Thymus (tissue), 11 donors: ENCODE measurements at regions not wholly inside any gene's neighbourhood (a gene's known extent, or its start where the extent isn't known, plus 50 kb on each side); places are given as distances from the start of the nearest gene placed in this dataset.
"Not testable (repeated sequence)": the region's sequence is repeated elsewhere in the genome, so short reads cannot be mapped to it uniquely, and the experiment has no call there.

ENCODE experiments used
- DNase-seq, 9 donors: peaks; one replicate each; pipeline ENCODE4 v3.0.0-alpha.2; 2013; ENCODE audit warnings: low spot score in 9 of 9, low read depth in 6 of 9, missing footprints in 1 of 9
- H3K27ac ChIP-seq, 2 donors: one replicate each; pipeline ENCODE4 v1.5.1; 2013; ENCODE audit warnings: control low read depth in 1 of 2, low read depth in 1 of 2, low read length in 1 of 2, mild to moderate bottlenecking in 1 of 2, moderate library complexity in 1 of 2
- H3K27me3 ChIP-seq, 2 donors: one replicate each; pipeline ENCODE4 v1.5.1; 2013; ENCODE audit warnings: low read length in 1 of 2; ENCODE audit not compliant: control insufficient read depth in 2 of 2, insufficient read depth in 1 of 2
- H3K36me3 ChIP-seq, 2 donors: one replicate each; pipeline ENCODE4 v1.5.1; 2013; ENCODE audit warnings: low read length in 1 of 2, mild to moderate bottlenecking in 1 of 2, moderate library complexity in 1 of 2; ENCODE audit not compliant: control insufficient read depth in 2 of 2, insufficient read depth in 2 of 2
- H3K4me1 ChIP-seq, 2 donors: one replicate each; pipeline ENCODE4 v1.5.1; 2013; ENCODE audit warnings: low read length in 2 of 2; ENCODE audit not compliant: control insufficient read depth in 2 of 2, insufficient read depth in 2 of 2
- H3K4me3 ChIP-seq, 2 donors: one replicate each; pipeline ENCODE4 v1.5.1; 2013; ENCODE audit warnings: low read length in 2 of 2, control low read depth in 1 of 2, mild to moderate bottlenecking in 1 of 2
- H3K9me3 ChIP-seq, 2 donors: one replicate each; pipeline ENCODE4 v1.5.1; 2013; ENCODE audit warnings: low read length in 1 of 2, mild to moderate bottlenecking in 1 of 2; ENCODE audit not compliant: control insufficient read depth in 2 of 2, insufficient read depth in 1 of 2
- WGBS: extraction: QIAGEN DNeasy Blood & Tissue Kit; methylation state at CpG from one replicate; pipeline ENCODE4 v1.1.7; 2013; 5-methylcytosine and 5-hydroxymethylcytosine counted together
- donor health status: healthy.

GRCh38 chr14:38547961-38548490, 292.1 kb upstream of the CLEC14A start:
- Histone ChIP-seq H3K27ac (no peak overlapping the region), H3K4me1 (no peaks in the 10 kb centered on the region), H3K27me3 (no peaks in the 10 kb centered on the region), H3K9me3 (no peaks in the 10 kb centered on the region), H3K4me3 (no peak overlapping the region), H3K36me3 (no peaks in the 10 kb centered on the region)
- no peak for DNase-seq
- WGBS, result 81% methylated on average over 2 of the region's 2 CpGs

- no peak for DNase-seq
- no peaks in the 10 kb centered on the region for H3K27me3 ChIP-seq
- WGBS, result 81% methylated on average over 2 of the region's 2 CpGs
- no peaks in the 10 kb centered on the region for H3K36me3 ChIP-seq
- H3K9me3 ChIP-seq, result no peaks in the 10 kb centered on the region
- H3K27ac ChIP-seq, result no peak overlapping the region
- no peaks in the 10 kb centered on the region for H3K4me1 ChIP-seq
- H3K4me3 ChIP-seq, result no peak overlapping the region
Measured at GRCh38 chr14:38546932-38547551, 291.1 kb upstream of the CLEC14A start.

- no peak for DNase-seq
- Histone ChIP-seq H3K4me3 (no peak overlapping the region), H3K36me3 (no peaks in the 10 kb centered on the region), H3K4me1 (no peaks in the 10 kb centered on the region), H3K27ac (no peak overlapping the region), H3K27me3 (no peaks in the 10 kb centered on the region), H3K9me3 (no peaks in the 10 kb centered on the region)
- WGBS, result 93% methylated on average over 2 of the region's 2 CpGs
Measured at GRCh38 chr14:38544776-38545175, 288.9 kb upstream of the CLEC14A start.

- not testable (repeated sequence) for H3K4me1 ChIP-seq, H3K36me3 ChIP-seq, H3K27ac ChIP-seq, H3K9me3 ChIP-seq, H3K4me3 ChIP-seq, H3K27me3 ChIP-seq, DNase-seq
- WGBS, result 97% methylated on average over 5 of the region's 5 CpGs
Measured at GRCh38 chr14:38543851-38544250, 288.0 kb upstream of the CLEC14A start.

- WGBS, result 89% methylated on average over 5 of the region's 5 CpGs
- H3K4me1 ChIP-seq, result not testable (repeated sequence)
Measured at GRCh38 chr14:38538053-38538452, 282.2 kb upstream of the CLEC14A start.

GRCh38 chr14:38536376-38537038, 280.6 kb upstream of the CLEC14A start:
- Histone ChIP-seq H3K27me3 (no peaks in the 10 kb centered on the region), H3K9me3 (no peaks in the 10 kb centered on the region), H3K27ac (no peak overlapping the region), H3K4me1 (no peaks in the 10 kb centered on the region), H3K36me3 (no peaks in the 10 kb centered on the region), H3K4me3 (no peak overlapping the region)
- DNase-seq, result no peak
- WGBS, result 89% methylated on average over 4 of the region's 4 CpGs

More at GRCh38 chr14:38538053-38538452, 282.2 kb upstream of the CLEC14A start:
- not testable (repeated sequence) for H3K9me3 ChIP-seq, H3K4me3 ChIP-seq, H3K27ac ChIP-seq, DNase-seq, H3K36me3 ChIP-seq, H3K27me3 ChIP-seq

GRCh38 chr14:38528582-38528981, 272.7 kb upstream of the CLEC14A start:
- no peak for DNase-seq
- Histone ChIP-seq H3K4me3 (no peak overlapping the region), H3K36me3 (no peaks in the 10 kb centered on the region), H3K27ac (no peak overlapping the region), H3K4me1 (no peaks in the 10 kb centered on the region), H3K9me3 (no peaks in the 10 kb centered on the region), H3K27me3 (no peaks in the 10 kb centered on the region)

- no peak for DNase-seq
- Histone ChIP-seq H3K36me3 (no peaks in the 10 kb centered on the region), H3K27me3 (no peaks in the 10 kb centered on the region), H3K4me3 (no peak overlapping the region), H3K4me1 (no peaks in the 10 kb centered on the region), H3K9me3 (no peaks in the 10 kb centered on the region), H3K27ac (no peak overlapping the region)
Measured at GRCh38 chr14:38527502-38527878, 271.6 kb upstream of the CLEC14A start.

GRCh38 chr14:38526826-38527501, 271.1 kb upstream of the CLEC14A start:
- Histone ChIP-seq H3K36me3 (no peaks in the 10 kb centered on the region), H3K4me3 (no peak overlapping the region), H3K27ac (no peak overlapping the region), H3K9me3 (no peaks in the 10 kb centered on the region), H3K4me1 (no peaks in the 10 kb centered on the region), H3K27me3 (no peaks in the 10 kb centered on the region)
- DNase-seq, result no peak
- 80% methylated on average over 1 of the region's 1 CpG for WGBS
